HepG2 (cell line): ENCODE measurements at regions not wholly inside any gene's neighbourhood (a gene's known extent, or its start where the extent isn't known, plus 50 kb on each side); places are given as distances from the start of the nearest gene placed in this dataset.
"Not testable (repeated sequence)": the region's sequence is repeated elsewhere in the genome, so short reads cannot be mapped to it uniquely, and the experiment has no call there.

Experiments used
- ATAC-seq: fragments of 200-7000 bp; cut with Tn5 transposase; 3 replicates; pipeline ENCODE4 v1.9.1; 2020; ENCODE audit warnings: mild to moderate bottlenecking, moderate library complexity
- BruUV-seq: library from RNA; stranded (reverse); fragments of 400-500 nt; replicated peaks from 2 replicates; lab custom pipeline; 2021; lab: Mats Ljungman, UMichigan
- CTCF ChIA-PET: fragments of 300-600 bp; formaldehyde crosslinking; extraction: SDS; loops from one replicate; lab custom pipeline; 2021; ENCODE audit warnings: low total read pairs, inconsistent platforms, low intra/inter-chr PET ratio; lab: Yijun Ruan, JAX
- POLR2A ChIA-PET: fragments of 350-600 bp; sonication (Branson Sonifier 250); formaldehyde crosslinking; loops from one replicate; lab custom pipeline; 2020; ENCODE audit warnings: antibody characterized with exemption, inconsistent platforms; lab: Yijun Ruan, JAX
- DNase-seq: peaks from one replicate; pipeline ENCODE4 v3.0.0-alpha.2; 2015; ENCODE audit warnings: low spot score
- FAIRE-seq: peaks from 3 replicates; lab custom pipeline; 2011; peaks lifted over from hg19 to GRCh38; lab: Jason Lieb, UNC
- H2AFZ ChIP-seq: one replicate; pipeline ENCODE4 v1.6.1; 2011; ENCODE audit warnings: low read length, inconsistent platforms
- H3K27ac ChIP-seq: fragments of 300-600 bp; 3 replicates; pipeline ENCODE4 v1.8.0; 2011; ENCODE audit warnings: mixed run types, mild to moderate bottlenecking, mixed read lengths, low read length, inconsistent platforms; ENCODE audit not compliant: insufficient read depth; ENCODE audit errors: extremely low read length
- H3K27me3 ChIP-seq, 2 experiments: fragments of 200-600 bp in 1 of 2; 2 replicates in 1 of 2; 3 replicates in 1 of 2; pipeline versions ENCODE4 v1.6.0 to v1.8.0; 2011; ENCODE audit warnings: low read length in 2 of 2, mild to moderate bottlenecking in 2 of 2, moderate library complexity in 2 of 2, inconsistent platforms in 1 of 2; ENCODE audit not compliant: insufficient read depth in 2 of 2, control insufficient read depth in 1 of 2
- H3K36me3 ChIP-seq, 2 experiments: fragments of 200-600 bp in 1 of 2; replicated peaks in 1 of 2; 2 replicates in 1 of 2; 3 replicates in 1 of 2; pipeline versions ENCODE4 v1.5.1 to v1.8.0; 2011; ENCODE audit warnings: low read length in 2 of 2, inconsistent platforms in 1 of 2; ENCODE audit not compliant: insufficient read depth in 2 of 2, control insufficient read depth in 1 of 2
- H3K4me1 ChIP-seq: 2 replicates; pipeline ENCODE4 v1.5.1; 2012; ENCODE audit warnings: low read length, inconsistent platforms; ENCODE audit not compliant: insufficient read depth
- H3K4me2 ChIP-seq: 2 replicates; pipeline ENCODE4 v1.6.0; 2011; ENCODE audit warnings: low read depth, low read length, inconsistent platforms
- H3K4me3 ChIP-seq, 3 experiments: fragments of 200-600 bp in 1 of 3; sonication (generic), shearing (Covaris generic) in 1 of 3; replicated peaks in 1 of 3; 2 replicates each; pipeline ENCODE4 v1.5.1; 2011 to 2016; ENCODE audit warnings: low read length in 3 of 3, inconsistent platforms in 2 of 3, low read depth in 2 of 3, mild to moderate bottlenecking in 2 of 3, control low read depth in 1 of 3, mixed read lengths in 1 of 3; ENCODE audit not compliant: insufficient read depth in 1 of 3
- H3K79me2 ChIP-seq: one replicate; pipeline ENCODE4 v1.6.1; 2011; ENCODE audit warnings: low read length, inconsistent platforms; ENCODE audit not compliant: insufficient read depth
- H3K9ac ChIP-seq: 2 replicates; pipeline ENCODE4 v1.6.0; 2011; ENCODE audit warnings: mild to moderate bottlenecking, low read depth, low read length, inconsistent platforms; ENCODE audit not compliant: insufficient read depth
- H3K9me3 ChIP-seq: 2 replicates; pipeline ENCODE4 v1.5.1; 2012; ENCODE audit warnings: mild to moderate bottlenecking, low read length
- H4K20me1 ChIP-seq: 2 replicates; pipeline ENCODE4 v1.6.0; 2011; ENCODE audit warnings: inconsistent platforms, mild to moderate bottlenecking, low read length, moderate library complexity; ENCODE audit not compliant: insufficient read depth
- KDM3A ChIP-seq: IDR thresholded peaks from 2 replicates; pipeline ENCODE4 v1.6.1; 2018; ENCODE audit warnings: low read depth, missing compliant biosample characterization
- WGBS: methylation state at CpG from one replicate; pipeline ENCODE4 v1.1.6; 2017; ENCODE audit warnings: low lambda C conversion rate; 5-methylcytosine and 5-hydroxymethylcytosine counted together
- in situ Hi-C: cut with HindIII; loops from 2 replicates; pipeline ENCODE4 v1.10.0; 2017; ENCODE audit warnings: low pct_unique_long_range_greater_than_20kb; ENCODE audit not compliant: extremely low pct_ligation_motif_present
- intact Hi-C: fragments of 100-400 bp; cut with micrococcal nuclease; formaldehyde crosslinking; loops from one replicate; pipeline ENCODE4 v1.10.0; 2022; ENCODE audit not compliant: unreplicated experiment
- TF ChIP-seq, protein P1 (sequence below): sonication (generic); formaldehyde crosslinking; IDR thresholded peaks from 2 replicates; pipeline ENCODE4 v1.8.1; 2023; ENCODE audit warnings: mild to moderate bottlenecking, missing genetic modification reagents

DNA sequence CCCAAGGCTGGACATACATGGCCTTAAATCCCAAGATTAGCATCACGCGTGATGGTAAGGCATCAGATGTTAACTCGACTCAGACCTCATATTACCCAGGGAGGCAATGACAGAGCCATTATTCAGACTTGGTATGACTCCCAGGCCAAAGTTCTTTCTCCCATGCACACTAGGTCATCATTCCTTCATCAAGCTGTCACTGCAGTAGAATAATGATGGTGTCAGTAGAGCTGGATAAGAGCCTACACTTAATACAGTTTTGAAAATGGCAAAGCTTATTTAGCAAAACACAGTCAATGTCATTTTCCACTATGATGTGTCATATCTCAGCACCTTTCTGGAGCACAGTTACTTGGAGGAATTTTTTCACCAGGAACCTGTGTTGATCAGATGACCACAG is 663.3 kb downstream of the SUCLG1 start:
- H3K27me3 ChIP-seq = no peaks in the 10 kb centered on the region
- H3K4me2 ChIP-seq = no peak overlapping the region
- H3K9ac ChIP-seq = no peak overlapping the region
- ChIA-PET POLR2A (no interaction called here), CTCF (no interaction called here)
- H2AFZ ChIP-seq = no peak overlapping the region
- 37% methylated on average over 3 of the region's 3 CpGs for WGBS
- in situ Hi-C loops = no loop called here
- peaks cover 28% of the 10 kb centered on the region; the same call in 1 of the 2 replicates for H3K9me3 ChIP-seq
- no peak for FAIRE-seq
- ATAC-seq = no peak
- H3K27ac ChIP-seq = no peak overlapping the region
- intact Hi-C loops = no loop called here
- no peak for DNase-seq
- no peaks in the 10 kb centered on the region for H3K79me2 ChIP-seq
- H3K4me3 ChIP-seq = no peak overlapping the region
- no peaks in the 10 kb centered on the region for H3K4me1 ChIP-seq
- TF ChIP-seq KDM3A (CRISPR knock-in tag) = no peak
- TF ChIP-seq, protein P1, sequence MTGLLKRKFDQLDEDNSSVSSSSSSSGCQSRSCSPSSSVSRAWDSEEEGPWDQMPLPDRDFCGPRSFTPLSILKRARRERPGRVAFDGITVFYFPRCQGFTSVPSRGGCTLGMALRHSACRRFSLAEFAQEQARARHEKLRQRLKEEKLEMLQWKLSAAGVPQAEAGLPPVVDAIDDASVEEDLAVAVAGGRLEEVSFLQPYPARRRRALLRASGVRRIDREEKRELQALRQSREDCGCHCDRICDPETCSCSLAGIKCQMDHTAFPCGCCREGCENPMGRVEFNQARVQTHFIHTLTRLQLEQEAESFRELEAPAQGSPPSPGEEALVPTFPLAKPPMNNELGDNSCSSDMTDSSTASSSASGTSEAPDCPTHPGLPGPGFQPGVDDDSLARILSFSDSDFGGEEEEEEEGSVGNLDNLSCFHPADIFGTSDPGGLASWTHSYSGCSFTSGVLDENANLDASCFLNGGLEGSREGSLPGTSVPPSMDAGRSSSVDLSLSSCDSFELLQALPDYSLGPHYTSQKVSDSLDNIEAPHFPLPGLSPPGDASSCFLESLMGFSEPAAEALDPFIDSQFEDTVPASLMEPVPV (CRISPR knock-in tag) = no peak
- TF ChIP-seq, all 625 proteins: peak for 0
- no TSS peak for BruUV-seq
- Histone ChIP-seq H4K20me1 (no peaks in the 10 kb centered on the region), H3K36me3 (no peaks in the 10 kb centered on the region)

DNA sequence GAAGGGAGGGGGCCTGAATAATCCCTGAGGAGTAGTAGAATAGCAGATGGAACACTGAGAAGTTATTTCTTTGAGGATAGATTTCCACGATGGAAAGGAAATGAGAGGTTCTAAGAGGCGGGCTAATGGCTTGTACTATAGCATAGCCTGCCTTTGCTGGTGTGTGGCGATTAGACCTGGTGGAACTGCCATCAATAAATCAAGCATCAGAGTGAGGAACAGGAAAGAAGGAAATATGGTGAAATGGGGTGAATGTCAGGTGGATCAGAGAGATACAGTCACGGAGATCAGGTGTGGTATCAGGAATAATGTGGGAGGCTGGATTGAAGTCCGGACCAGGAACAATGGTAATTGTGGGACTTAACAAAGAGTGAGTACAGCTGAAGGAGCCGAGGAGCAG is 668.6 kb downstream of the SUCLG1 start:
- H4K20me1 ChIP-seq, H2AFZ ChIP-seq, BruUV-seq, H3K36me3 ChIP-seq, H3K4me2 ChIP-seq, H3K4me1 ChIP-seq, in situ Hi-C loops, H3K4me3 ChIP-seq, CTCF ChIA-PET, H3K27ac ChIP-seq, POLR2A ChIA-PET, H3K9ac ChIP-seq, ATAC-seq, H3K27me3 ChIP-seq, intact Hi-C loops, DNase-seq, FAIRE-seq, H3K79me2 ChIP-seq: not testable (repeated sequence)
- 31% methylated on average over 6 of the region's 6 CpGs for WGBS
- peaks cover 12% of the 10 kb centered on the region; the same call in 1 of the 2 replicates for H3K9me3 ChIP-seq

DNA sequence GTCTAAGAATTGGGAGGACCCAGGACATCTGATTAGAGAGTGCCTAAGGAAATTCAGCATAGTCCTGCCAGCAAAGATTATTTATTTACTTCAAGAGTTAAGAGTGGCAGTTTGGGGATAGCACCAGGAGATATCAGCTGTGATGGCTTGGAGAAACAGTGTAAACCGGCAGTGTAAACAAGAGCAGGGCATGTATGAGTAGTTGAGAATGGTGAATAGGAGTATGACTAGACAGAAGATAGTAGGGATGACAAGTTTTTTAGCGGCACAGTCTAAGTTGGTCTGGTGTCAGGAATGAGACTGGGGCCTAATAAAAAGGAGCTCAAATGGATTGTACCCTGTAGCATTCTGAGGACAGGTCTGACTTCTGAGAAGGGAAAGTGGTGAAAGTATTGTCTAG is 669.4 kb downstream of the SUCLG1 start:
- H3K4me3 ChIP-seq, DNase-seq, H3K4me1 ChIP-seq, BruUV-seq, FAIRE-seq, in situ Hi-C loops, ATAC-seq, H4K20me1 ChIP-seq, intact Hi-C loops, H3K79me2 ChIP-seq, H2AFZ ChIP-seq, H3K9ac ChIP-seq, H3K27me3 ChIP-seq, H3K4me2 ChIP-seq, POLR2A ChIA-PET, CTCF ChIA-PET, H3K36me3 ChIP-seq, H3K27ac ChIP-seq: not testable (repeated sequence)
- peaks cover 14% of the 10 kb centered on the region; the same call in 1 of the 2 replicates for H3K9me3 ChIP-seq
- 48% methylated on average over 2 of the region's 2 CpGs for WGBS

DNA sequence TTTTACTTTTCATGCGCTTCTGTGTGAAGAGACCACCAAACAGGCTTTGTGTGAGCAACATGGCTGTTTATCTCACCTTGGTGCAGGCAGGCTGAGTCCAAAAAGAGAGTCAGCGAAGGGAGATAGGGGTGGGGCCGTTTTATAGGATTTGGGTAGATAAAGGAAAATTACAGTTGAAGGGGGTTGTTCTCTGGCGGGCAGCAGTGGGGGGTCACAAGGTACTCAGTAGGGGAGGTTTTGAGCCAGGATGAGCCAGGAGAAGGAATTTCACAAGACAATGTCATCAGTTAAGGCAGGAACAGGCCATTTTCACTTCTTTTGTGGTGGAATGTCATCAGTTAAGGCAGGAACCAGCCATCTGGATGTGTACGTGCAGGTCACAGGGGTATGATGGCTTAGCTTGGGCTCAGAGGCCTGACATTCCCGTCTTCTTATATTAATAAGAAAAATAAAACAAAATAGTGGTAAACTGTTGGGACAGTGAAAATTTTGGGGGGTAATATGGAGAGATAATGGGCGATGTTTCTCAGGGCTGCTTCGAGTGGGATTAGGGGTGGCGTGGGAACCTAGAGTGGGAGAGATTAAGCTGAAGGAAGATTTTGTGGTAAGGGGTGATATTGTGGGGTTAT is 670.0 kb downstream of the SUCLG1 start:
- FAIRE-seq, H3K27ac ChIP-seq, ATAC-seq, H3K79me2 ChIP-seq, intact Hi-C loops, in situ Hi-C loops, BruUV-seq, H3K4me2 ChIP-seq, CTCF ChIA-PET, DNase-seq, H3K4me1 ChIP-seq, H3K4me3 ChIP-seq, H3K9me3 ChIP-seq, H3K9ac ChIP-seq, H4K20me1 ChIP-seq, H2AFZ ChIP-seq, H3K27me3 ChIP-seq, POLR2A ChIA-PET, H3K36me3 ChIP-seq: not testable (repeated sequence)
- 43% methylated on average over 9 of the region's 9 CpGs for WGBS
